ENCODE measurements at regions not wholly inside any gene's neighbourhood (a gene's known extent, or its start where the extent isn't known, plus 50 kb on each side); places are given as distances from the start of the nearest gene placed in this dataset.

DNA sequence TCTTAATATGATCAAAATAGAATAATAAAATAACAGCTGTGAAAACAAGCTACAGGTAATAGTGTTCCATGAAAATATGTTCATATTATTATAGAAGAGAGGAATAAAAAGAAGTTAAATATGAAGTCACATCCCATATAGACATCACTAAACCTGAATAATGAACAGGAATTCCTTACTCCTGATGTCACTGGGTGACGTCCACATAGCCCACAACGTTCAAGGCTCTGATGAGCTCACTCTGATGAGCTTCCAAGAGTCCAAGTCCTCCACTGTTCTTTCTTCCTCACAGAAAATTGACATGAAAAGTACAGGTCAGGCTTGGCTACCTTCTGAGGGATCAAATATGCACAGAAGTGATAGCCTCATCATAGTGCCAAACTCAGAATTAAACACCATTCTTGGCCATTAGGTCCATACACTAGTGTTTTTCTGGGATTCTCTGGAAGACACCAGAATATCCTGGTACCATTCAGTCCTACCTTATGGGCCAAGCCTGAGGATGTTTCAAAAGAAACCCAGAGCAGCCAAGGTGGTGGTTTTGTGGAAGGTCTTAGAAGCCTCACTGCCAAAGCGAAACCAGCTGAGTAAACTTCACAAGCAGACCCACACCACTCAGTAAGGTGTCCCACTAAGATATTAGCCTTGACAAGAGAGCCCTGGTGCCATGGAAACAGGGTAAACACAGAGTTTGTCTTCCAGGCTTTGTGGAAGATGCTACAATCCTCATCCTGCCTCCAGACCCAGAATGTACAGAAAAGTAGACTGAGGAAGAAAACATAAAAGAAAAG lies 138.4 kb upstream of the HHIP start:
- H3K9me3 ChIP-seq = no peaks in the 10 kb centered on the region
- TF ChIP-seq, protein P1, sequence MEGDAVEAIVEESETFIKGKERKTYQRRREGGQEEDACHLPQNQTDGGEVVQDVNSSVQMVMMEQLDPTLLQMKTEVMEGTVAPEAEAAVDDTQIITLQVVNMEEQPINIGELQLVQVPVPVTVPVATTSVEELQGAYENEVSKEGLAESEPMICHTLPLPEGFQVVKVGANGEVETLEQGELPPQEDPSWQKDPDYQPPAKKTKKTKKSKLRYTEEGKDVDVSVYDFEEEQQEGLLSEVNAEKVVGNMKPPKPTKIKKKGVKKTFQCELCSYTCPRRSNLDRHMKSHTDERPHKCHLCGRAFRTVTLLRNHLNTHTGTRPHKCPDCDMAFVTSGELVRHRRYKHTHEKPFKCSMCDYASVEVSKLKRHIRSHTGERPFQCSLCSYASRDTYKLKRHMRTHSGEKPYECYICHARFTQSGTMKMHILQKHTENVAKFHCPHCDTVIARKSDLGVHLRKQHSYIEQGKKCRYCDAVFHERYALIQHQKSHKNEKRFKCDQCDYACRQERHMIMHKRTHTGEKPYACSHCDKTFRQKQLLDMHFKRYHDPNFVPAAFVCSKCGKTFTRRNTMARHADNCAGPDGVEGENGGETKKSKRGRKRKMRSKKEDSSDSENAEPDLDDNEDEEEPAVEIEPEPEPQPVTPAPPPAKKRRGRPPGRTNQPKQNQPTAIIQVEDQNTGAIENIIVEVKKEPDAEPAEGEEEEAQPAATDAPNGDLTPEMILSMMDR (IDR thresholded peaks at IDR 0.05) = no peak
- no peaks in the 10 kb centered on the region for H3K4me1 ChIP-seq (ENCODE audit: low read depth)
- no peak overlapping the region for H3K4me3 ChIP-seq
- no peaks in the 10 kb centered on the region for H3K36me3 ChIP-seq (ENCODE audit: low read depth)
- intact Hi-C loops (cut with DNase I, micrococcal nuclease) = no loop called here
- DNase-seq (no peak), ATAC-seq (no peak)

GRCh38 chr4:144509088-144510015 lies 136.6 kb upstream of the HHIP start:
- H3K4me3 ChIP-seq = no peak overlapping the region
- H3K4me1 ChIP-seq (ENCODE audit: low read depth) = no peaks in the 10 kb centered on the region
- intact Hi-C loops (cut with DNase I, micrococcal nuclease) = no loop called here
- H3K9me3 ChIP-seq = no peaks in the 10 kb centered on the region
- DNase-seq (peak in 1 of 3 donors; percentile 2), ATAC-seq (no peak)
- TF ChIP-seq, protein P1 (IDR thresholded peaks at IDR 0.05) = no peak
- H3K36me3 ChIP-seq (ENCODE audit: low read depth) = no peaks in the 10 kb centered on the region

- DNase-seq = no peak
These were observed 131.2 kb upstream of the HHIP start for GRCh38 chr4:144514736-144515135.

DNA sequence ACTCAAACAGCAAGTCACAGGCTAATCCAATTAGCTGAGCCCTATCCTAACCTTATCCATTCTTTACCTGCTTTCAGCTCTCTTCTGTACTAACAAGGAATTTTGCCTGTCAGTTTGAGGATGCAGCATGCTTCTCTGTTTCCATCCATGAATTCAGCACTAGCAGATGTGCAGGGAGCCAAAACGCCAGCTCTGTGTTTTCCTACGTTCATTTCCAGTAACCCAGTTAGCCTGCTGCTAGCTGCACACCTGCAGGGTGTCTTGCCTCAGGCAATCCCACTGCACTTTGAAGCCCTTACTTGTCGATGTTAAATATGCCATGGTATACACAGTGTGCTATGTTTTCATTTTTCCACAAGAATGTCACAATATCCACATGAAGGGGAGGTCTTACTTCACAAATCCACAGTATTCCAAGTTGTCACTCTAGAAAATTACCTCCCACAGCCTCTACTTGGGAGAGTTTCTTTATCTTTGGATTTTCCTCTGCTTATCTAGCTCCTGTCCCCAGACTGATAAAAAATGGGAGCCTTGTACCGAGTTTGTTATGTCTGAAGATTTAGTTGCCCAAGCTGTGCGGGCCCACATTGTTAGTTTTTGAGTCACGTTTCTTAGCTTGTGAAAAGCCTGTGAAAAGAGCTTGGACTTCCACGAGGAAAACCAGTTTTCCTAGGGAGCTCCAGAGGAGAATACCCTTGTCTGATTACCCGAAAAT lies 127.6 kb upstream of the HHIP start:
- H3K9me3 ChIP-seq = no peaks in the 10 kb centered on the region
- H3K4me1 ChIP-seq (ENCODE audit: low read depth) = no peaks in the 10 kb centered on the region
- intact Hi-C loops (cut with DNase I, micrococcal nuclease) = no loop called here
- ATAC-seq (no peak), DNase-seq (no peak)
- H3K4me3 ChIP-seq = no peak overlapping the region
- H3K36me3 ChIP-seq (ENCODE audit: low read depth) = no peaks in the 10 kb centered on the region
- TF ChIP-seq, protein P1 (IDR thresholded peaks at IDR 0.05) = no peak

More at GRCh38 chr4:144514736-144515135, 131.2 kb upstream of the HHIP start:
- Histone ChIP-seq H3K4me3 (no peak overlapping the region), H3K4me1 (ENCODE audit: low read depth) (no peaks in the 10 kb centered on the region), H3K9me3 (no peaks in the 10 kb centered on the region), H3K36me3 (ENCODE audit: low read depth) (no peaks in the 10 kb centered on the region)
- TF ChIP-seq, protein P1 (IDR thresholded peaks at IDR 0.05) = no peak
- ATAC-seq = no peak
- intact Hi-C loops (cut with DNase I, micrococcal nuclease) = no loop called here

DNA sequence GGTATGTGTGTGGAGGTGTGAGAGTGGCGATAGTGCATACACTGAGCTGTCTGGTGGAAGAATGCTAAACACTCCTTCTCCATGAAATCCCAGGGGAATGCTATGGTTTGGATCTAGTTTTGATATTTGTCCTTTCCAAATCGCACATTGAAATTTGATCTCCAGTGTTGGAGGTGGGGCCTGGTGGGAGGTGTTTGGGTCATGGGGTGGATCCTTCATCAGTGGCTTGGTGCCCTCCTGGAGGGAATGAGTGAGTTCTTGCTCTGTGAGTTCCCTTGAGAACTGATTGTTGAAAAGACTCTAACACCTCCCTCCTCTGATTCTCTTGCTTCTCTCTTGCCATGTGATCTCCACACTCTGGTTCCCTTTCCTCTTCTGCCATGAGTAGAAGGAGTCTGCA lies 114.1 kb upstream of the HHIP start:
- ATAC-seq (no peak), DNase-seq (no peak)
- Histone ChIP-seq H3K4me3 (no peak overlapping the region), H3K9me3 (no peaks in the 10 kb centered on the region), H3K4me1 (ENCODE audit: low read depth) (no peaks in the 10 kb centered on the region), H3K36me3 (ENCODE audit: low read depth) (no peaks in the 10 kb centered on the region)
- TF ChIP-seq, protein P1 (IDR thresholded peaks at IDR 0.05) = no peak
- intact Hi-C loops (cut with DNase I, micrococcal nuclease) = no loop called here
